ENCODE measurements at regions not wholly inside any gene's neighbourhood (a gene's known extent, or its start where the extent isn't known, plus 50 kb on each side); places are given as distances from the start of the nearest gene placed in this dataset.

- Histone ChIP-seq H3K4me3 (replicated peaks in 1 of 4; ENCODE audit: control extremely low read depth in 1 of 4, insufficient read depth in 1 of 4, low read depth in 3 of 4, low read length in 4 of 4) (no peak overlapping the region), H3K79me2 (ENCODE audit: control insufficient read depth, insufficient read depth, low read length) (no peaks in the 10 kb centered on the region), H3K36me3 (ENCODE audit: control insufficient read depth, insufficient read depth, low read length) (no peaks in the 10 kb centered on the region), H3K9me3 (ENCODE audit: control insufficient read depth, insufficient read depth, low read depth, low read length) (no peaks in the 10 kb centered on the region), H3K27ac (ENCODE audit: insufficient read depth, low read length) (no peak overlapping the region), H4K20me1 (ENCODE audit: control insufficient read depth, extremely low read depth, insufficient read depth, low read length) (no peaks in the 10 kb centered on the region), H2AFZ (ENCODE audit: low read length) (no peak overlapping the region), H3K4me2 (ENCODE audit: extremely low read depth, insufficient read depth, low read length) (no peak overlapping the region), H3K9ac (ENCODE audit: insufficient read depth, low read length) (no peak overlapping the region), H3K27me3 (ENCODE audit: control insufficient read depth, insufficient read depth, low read length) (no peaks in the 10 kb centered on the region), H3K4me1 (ENCODE audit: control insufficient read depth, extremely low read depth, insufficient read depth, low read length) (no peaks in the 10 kb centered on the region)
- no peak for DNase-seq (ENCODE audit: low read depth in 2 of 2)
- TF ChIP-seq EZH2 (IDR thresholded peaks at IDR 0.05; ENCODE audit: low read length, missing control alignments) = no peak
Measured at GRCh38 chr2:12968399-12968798, 251.7 kb downstream of the TRIB2 start.

GRCh38 chr2:12970861-12971260 lies 254.1 kb downstream of the TRIB2 start:
- Histone ChIP-seq H3K9me3 (ENCODE audit: control insufficient read depth, insufficient read depth, low read depth, low read length) (no peaks in the 10 kb centered on the region), H4K20me1 (ENCODE audit: control insufficient read depth, extremely low read depth, insufficient read depth, low read length) (no peaks in the 10 kb centered on the region), H3K9ac (ENCODE audit: insufficient read depth, low read length) (no peak overlapping the region), H3K4me1 (ENCODE audit: control insufficient read depth, extremely low read depth, insufficient read depth, low read length) (no peaks in the 10 kb centered on the region), H2AFZ (ENCODE audit: low read length) (no peak overlapping the region), H3K27me3 (ENCODE audit: control insufficient read depth, insufficient read depth, low read length) (no peaks in the 10 kb centered on the region), H3K36me3 (ENCODE audit: control insufficient read depth, insufficient read depth, low read length) (no peaks in the 10 kb centered on the region), H3K79me2 (ENCODE audit: control insufficient read depth, insufficient read depth, low read length) (no peaks in the 10 kb centered on the region), H3K4me3 (replicated peaks in 1 of 4; ENCODE audit: control extremely low read depth in 1 of 4, insufficient read depth in 1 of 4, low read depth in 3 of 4, low read length in 4 of 4) (no peak overlapping the region), H3K27ac (ENCODE audit: insufficient read depth, low read length) (no peak overlapping the region), H3K4me2 (ENCODE audit: extremely low read depth, insufficient read depth, low read length) (no peak overlapping the region)
- DNase-seq (ENCODE audit: low read depth in 2 of 2) = peak; percentile 47 to 93
- TF ChIP-seq CTCF (conservative IDR thresholded peaks at IDR 0.05 in 1 of 2, IDR thresholded peaks at IDR 0.05 in 1 of 2; ENCODE audit: low read depth in 1 of 2, low read length in 2 of 2) (no peak), EZH2 (IDR thresholded peaks at IDR 0.05; ENCODE audit: low read length, missing control alignments) (no peak)

GRCh38 chr2:12971581-12972365 lies 255.0 kb downstream of the TRIB2 start:
- H3K79me2 ChIP-seq (ENCODE audit: control insufficient read depth, insufficient read depth, low read length) = no peaks in the 10 kb centered on the region
- H3K9ac ChIP-seq (ENCODE audit: insufficient read depth, low read length) = no peak overlapping the region
- no peaks in the 10 kb centered on the region for H4K20me1 ChIP-seq (ENCODE audit: control insufficient read depth, extremely low read depth, insufficient read depth, low read length)
- H3K4me1 ChIP-seq (ENCODE audit: control insufficient read depth, extremely low read depth, insufficient read depth, low read length) = no peaks in the 10 kb centered on the region
- H3K4me3 ChIP-seq (replicated peaks in 1 of 4; ENCODE audit: control extremely low read depth in 1 of 4, insufficient read depth in 1 of 4, low read depth in 3 of 4, low read length in 4 of 4) = no peak overlapping the region
- H3K4me2 ChIP-seq (ENCODE audit: extremely low read depth, insufficient read depth, low read length) = no peak overlapping the region
- no peaks in the 10 kb centered on the region for H3K9me3 ChIP-seq (ENCODE audit: control insufficient read depth, insufficient read depth, low read depth, low read length)
- no peaks in the 10 kb centered on the region for H3K27me3 ChIP-seq (ENCODE audit: control insufficient read depth, insufficient read depth, low read length)
- no peak overlapping the region for H2AFZ ChIP-seq (ENCODE audit: low read length)
- DNase-seq (ENCODE audit: low read depth in 2 of 2) = no peak
- no peak for TF ChIP-seq CTCF (conservative IDR thresholded peaks at IDR 0.05 in 1 of 2, IDR thresholded peaks at IDR 0.05 in 1 of 2; ENCODE audit: low read depth in 1 of 2, low read length in 2 of 2)
- no peak for TF ChIP-seq EZH2 (IDR thresholded peaks at IDR 0.05; ENCODE audit: low read length, missing control alignments)
- no peaks in the 10 kb centered on the region for H3K36me3 ChIP-seq (ENCODE audit: control insufficient read depth, insufficient read depth, low read length)
- H3K27ac ChIP-seq (ENCODE audit: insufficient read depth, low read length) = no peak overlapping the region
